GM19025 (cell line): ENCODE measurements at regions not wholly inside any gene's neighbourhood (a gene's known extent, or its start where the extent isn't known, plus 50 kb on each side); places are given as distances from the start of the nearest gene placed in this dataset.
"Not testable (repeated sequence)": the region's sequence is repeated elsewhere in the genome, so short reads cannot be mapped to it uniquely, and the experiment has no call there.

Experiments used
- ATAC-seq: cut with Tn5 transposase; IDR thresholded peaks from one replicate; pipeline ENCODE4 v1.9.1; 2021; ENCODE audit warnings: mild to moderate bottlenecking, low read depth, moderate library complexity; ENCODE audit not compliant: unreplicated experiment

DNA sequence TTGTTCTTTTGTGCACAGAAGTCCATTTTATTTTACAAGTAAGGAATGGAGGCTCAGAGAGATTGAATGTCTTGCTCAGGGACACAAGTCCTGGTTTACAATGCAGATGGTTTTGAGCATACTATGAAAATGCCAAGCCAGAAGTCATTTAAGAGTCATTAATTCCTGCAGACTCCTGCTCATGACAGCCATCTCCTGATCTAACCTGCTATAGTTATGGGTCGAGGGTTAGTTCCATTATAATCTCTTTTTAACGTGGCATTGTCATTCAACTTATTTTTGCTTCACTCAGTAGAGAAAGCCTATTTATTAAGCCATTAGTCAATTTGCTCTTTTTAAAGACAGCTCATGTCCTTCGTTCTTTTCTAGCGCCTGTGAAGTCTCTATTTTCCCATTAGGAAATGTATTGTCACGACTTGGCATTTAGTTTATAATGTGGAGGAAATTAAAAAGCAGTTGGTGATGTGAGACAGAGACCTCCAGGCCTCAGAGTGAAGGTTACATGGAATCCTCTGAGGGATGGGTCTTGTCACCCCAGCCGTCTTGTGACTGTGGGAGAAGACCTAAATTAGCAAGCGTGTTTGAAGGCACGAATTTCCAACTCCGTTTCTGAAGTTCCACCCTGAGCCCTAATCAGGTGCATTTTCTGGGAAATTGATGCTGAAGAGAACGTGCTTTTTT, 84.1 kb downstream of the ACTBL2 start:
- ATAC-seq: no peak

DNA sequence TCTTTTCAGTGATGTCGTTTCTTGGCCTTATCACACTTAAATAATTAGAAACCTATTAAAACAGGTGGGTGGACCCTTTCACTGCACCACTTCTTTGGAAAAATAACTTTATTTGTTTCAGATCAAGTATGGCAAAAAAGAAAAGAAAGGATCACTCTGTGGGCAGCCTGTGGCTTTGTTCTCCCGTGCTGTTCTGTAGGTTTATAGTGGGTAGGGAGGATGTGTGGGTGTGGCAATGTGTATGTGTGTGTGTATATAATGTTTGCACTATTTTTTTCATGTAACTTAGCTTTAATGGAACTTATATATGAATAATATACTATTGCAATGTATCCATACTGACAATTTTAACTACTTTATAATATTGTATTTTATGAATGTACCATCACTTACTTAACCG, 85.9 kb downstream of the ACTBL2 start:
- ATAC-seq: no peak

DNA sequence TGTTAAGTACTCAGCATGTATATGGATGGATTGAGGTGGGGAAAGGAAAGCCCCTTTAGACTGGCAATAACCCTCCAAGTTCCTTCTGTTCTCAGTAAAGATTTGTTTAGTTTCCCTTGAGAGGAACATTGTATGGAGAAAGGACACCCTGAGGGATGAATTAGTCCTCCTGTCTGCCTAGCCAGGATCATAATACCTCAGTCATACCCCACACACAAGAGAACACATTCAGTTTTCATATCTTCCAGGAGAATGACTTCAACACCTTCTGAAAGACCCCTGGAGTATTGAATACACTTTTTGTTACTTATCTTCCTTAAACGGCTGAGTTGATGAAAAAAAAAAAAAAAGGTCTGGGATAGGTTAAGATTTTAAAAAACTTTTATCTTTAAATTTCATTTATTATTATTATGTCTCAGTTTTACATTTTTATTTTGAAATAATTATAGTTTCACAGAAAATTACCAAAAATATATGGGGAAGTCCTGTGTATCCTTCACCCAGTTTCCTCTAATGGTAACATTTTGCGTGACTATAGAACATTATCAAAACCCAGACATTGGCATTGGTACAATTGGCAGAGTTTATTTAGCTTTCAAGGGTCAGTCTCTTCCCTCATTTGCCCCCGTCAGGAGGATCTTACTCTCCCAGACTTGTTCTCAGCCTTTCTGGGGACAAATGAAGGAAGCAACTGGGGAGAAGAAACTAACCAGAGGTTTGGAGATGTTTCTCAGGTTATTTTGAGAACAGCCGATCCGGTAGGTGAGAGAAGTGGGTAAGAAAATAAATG, 88.0 kb downstream of the ACTBL2 start:
- no peak for ATAC-seq

DNA sequence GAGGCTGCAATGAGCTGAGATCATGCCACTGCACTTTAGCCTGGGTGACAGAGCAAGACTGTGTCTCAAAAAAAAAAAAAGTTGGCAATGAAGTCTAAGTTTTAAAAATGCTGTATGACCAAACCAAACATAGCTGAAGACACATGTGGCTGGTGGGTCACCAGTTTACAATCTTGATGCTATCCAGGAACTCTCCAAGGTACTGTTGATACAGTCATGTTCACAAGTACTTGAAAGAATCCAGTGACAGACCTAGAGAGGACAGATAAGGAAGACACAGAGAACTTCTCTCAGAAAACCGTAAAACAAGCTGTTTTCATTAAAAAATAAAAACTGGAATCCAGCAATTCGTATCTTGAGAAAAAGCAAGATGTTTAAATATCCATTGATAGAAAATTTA, 95.7 kb downstream of the ACTBL2 start:
- ATAC-seq: no peak

DNA sequence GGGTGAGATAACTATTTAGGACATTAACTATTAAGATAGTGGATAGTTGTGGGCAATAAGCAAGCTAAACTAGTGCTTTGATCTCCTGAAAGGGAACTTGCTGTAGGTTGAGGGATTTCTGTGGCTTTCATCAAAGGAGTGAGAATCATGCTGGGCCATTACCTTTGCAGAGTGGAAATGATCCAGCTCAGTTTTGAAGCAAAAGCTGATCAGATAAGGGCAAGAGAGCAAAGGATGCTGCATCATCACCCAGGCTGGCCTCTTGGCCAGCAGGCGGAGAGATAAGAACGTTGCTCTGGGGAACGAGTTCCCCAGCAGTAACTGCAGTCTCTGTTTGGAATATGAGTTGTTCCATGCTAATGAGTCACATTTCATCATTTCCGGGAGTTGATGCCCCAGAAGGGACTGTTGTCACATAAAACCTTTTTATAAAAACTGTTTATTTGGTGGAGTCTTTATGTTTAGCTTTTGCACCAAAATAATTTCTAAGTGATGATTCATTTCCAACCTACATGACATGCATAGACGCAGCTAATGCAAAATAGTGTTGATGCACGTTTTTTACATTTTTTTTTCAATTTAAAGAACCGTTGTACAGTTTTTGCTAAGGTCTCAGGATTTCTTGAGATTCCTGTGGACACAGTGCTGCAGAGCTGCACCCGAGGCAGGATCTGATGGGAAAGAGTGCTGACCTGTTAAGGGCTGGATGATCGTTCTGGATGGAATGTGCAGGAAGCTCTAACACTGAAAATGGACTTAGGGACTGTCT, 99.3 kb downstream of the ACTBL2 start:
- no peak for ATAC-seq

DNA sequence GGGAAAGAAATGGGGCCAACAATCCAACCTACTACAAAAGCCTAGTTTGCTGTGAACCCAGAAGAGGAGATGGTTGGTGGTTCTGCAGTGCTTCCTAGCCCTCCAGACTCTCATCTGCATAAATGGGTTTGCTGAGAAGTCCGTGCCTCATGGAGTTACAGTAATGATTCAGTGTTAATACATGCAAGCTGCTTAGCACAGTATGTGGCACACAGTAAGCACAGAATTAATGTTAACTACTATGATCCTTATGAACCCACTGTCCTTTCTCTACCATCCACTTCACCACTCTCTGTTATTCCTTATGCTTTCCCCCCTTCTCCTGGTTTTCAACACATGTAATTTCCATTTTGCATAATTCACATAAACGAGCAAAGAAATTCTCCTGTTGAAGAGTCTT, 100.0 kb downstream of the ACTBL2 start:
- ATAC-seq: no peak

DNA sequence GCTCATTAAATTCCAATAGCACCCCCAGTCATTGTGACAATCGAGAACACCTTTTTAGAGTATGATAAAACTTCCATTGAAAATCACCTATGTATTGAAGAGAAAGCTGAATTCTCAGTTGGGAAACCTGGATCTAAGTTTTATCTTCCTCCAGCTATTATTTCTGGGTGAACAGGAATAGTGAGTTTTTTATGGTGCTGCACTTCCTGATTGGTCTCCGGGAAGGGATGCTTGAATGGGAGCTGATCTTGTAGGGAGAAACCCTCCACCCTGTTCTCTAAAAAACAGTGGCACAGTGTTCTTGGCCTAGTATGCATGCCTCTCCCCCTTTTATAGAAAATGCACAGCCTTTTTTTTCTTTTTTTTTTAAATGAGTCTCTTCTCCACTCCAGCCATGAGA, 112.2 kb downstream of the ACTBL2 start:
- no peak for ATAC-seq

DNA sequence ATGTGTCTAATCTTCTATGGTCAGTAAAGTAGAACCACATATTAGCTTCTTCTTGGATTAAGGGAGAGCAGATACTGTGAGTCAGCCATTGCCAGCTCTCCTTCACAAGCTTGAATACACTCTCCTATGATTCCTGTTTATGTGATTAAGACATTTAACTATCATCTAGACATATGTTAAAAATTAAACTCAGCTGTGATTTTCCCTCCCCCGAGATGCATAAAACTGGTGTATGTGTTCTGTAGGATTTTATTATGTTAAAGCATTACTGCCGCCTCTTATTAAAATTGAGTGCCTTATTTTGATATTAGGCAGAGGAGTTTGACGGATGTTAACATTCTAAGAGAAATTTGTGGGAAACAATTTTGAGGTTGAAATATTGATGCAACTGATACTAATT, 114.6 kb downstream of the ACTBL2 start:
- no peak for ATAC-seq

DNA sequence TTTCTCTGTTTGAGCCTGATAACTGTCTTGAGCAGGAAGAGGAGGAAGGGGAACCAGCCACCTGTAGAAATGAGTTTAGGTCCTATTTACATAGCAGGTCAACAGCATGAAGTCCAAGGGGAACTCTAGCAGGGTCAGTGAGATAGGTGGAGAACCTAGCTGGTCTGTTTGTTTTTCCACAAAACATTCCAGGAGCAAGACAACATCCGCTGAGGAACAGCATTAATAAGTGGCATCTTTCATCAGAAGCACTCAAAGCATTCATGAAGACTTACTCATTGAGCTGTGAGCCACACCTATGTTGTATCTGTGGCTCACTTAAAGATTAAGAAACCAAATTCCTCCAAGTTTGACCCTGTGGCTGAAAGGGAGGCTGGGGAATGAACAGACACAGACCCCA, 115.9 kb downstream of the ACTBL2 start:
- no peak for ATAC-seq

DNA sequence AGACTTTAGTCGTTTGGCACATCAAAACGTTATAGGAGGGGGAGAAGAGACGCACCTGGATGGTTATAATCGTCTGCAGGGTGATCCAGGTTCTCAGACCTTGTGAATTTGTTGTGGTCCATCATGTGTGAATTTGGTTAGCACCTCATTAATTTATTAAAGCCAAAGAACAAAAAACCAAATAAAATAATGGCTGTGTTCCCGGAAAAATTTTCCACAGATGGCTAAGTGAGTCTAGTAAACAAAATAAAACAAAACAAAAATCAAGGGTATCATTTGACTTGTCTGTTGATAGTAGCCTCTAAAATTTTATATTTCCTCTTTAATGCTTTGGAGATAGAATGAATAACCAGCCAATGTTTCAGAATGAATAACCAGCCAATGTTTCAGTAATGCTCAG, 119.7 kb downstream of the ACTBL2 start:
- ATAC-seq: no peak

DNA sequence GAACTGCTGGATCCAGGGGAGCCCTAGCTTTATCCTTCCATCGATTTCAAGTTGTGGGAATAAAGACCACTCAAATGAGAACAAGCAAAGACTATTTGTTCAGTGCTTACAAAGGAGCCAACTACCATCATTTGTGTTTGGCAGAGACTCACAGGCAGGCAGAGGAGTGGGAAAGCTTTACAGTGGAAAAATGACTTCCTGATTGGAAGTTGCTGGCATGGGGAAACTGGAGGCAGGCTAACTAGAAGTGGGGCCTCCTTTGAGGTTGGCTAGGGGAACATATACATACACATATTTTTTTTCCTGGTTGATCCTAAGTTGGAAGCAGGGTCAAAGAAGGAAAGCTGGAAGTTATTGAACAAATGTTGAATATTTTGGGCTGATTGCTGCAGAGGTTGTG, 121.7 kb downstream of the ACTBL2 start:
- no peak for ATAC-seq

DNA sequence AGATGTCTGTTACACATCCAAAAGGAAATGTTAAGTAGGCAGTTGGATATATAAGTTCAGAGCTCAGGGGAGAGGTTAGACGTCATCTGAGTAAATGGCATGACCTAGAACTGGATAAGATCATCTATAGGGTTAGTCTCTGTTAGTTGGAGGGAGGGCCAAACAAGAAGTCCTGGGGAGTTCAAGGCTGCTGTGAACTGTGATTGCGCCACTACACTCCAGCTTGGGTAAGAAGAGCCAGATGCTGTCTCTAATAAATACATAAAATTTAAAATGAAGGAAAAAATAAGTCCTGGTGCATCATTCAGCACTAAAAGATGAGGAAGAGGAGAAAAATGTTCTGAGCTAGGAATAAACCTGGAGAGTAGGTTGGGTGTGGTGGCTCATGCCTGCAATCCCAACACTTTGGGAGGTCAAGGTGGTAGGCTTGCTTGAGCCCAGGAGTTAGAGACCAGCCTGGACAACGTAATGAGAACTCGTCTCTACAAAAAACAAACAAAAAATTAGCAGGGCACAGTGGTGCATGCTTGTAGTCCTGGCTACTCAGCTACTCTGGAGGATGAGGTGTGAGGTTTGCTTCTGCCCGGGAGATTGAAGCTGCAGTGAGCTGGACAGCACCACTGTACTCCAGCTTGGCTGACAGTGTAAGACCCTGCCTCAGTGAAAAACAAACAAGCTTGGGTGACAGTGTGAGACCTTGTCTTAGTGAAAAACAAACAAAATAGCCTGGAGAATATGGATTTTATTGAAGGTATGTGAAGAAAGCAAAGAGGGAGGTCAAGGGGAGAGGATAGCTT, 123.6 kb downstream of the ACTBL2 start:
- ATAC-seq: no peak

DNA sequence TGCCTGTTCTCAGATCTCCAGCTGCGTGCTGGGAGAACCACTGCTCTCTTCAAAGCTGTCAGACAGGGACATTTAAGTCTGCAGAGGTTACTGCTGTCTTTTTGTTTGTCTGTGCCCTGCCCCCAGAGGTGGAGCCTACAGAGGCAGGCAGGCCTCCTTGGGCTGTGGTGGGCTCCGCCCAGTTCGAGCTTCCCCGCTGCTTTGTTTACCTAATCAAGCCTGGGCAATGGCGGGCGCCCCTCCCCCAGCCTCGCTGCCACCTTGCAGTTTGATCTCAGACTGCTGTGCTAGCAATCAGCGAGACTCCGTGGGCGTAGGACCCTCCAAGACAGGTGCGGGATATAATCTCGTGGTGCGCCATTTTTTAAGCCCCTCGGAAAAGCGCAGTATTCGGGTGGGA, 125.8 kb downstream of the ACTBL2 start:
- ATAC-seq: not testable (repeated sequence)

DNA sequence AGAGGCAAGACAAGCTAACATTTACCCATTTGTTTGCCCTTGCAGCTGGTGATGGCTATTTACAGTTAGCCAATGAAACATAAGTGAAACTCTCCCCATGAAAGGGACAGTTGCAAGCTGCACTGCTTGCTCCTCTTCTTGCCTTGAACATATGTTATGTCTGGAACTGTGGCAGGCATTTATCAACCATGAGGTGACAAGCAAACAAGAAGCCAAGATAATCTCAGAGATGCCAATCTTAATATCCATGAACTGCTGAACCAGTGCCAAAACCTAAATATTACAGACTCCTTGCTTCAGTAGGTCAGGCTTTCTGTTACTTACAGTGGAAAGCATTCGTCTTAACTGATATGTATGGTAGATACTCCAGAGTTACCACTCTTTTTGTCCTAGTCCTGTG, 133.4 kb downstream of the ACTBL2 start:
- no peak for ATAC-seq

DNA sequence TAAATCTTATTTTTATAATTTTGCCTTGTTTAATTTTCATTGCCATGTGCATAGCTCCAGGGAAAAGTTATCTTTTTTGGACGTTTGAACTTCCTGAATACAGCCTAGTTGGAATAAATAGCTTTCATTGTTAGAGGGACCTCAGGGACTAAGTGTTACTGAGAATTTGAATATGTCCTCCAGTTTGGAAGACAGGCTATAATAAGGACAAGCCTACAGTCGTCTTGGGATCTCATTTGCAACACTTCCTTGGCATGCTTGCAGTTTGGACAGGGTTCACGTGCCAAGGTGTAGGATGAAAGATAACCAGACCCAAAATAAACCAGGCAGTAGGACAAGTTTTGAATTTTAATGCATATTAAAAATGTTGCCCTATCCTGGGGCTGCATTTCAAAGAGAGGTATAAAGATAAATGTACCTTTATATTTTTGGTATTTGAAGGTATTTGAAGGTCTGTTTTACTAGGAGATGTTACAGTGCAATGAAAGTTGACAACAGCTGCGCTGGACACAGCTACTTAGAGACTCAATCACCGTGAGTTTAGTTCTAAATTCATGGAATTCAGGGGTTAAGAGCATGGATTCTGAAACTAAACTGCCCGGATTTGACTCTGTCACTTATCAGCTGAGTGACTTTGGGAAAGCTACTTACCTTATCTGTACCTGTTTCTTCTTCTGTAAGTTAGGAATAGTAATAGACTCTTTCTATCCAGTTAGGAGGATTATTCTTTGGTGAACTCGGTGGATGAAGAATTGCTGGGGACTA, 134.1 kb downstream of the ACTBL2 start:
- ATAC-seq: no peak

DNA sequence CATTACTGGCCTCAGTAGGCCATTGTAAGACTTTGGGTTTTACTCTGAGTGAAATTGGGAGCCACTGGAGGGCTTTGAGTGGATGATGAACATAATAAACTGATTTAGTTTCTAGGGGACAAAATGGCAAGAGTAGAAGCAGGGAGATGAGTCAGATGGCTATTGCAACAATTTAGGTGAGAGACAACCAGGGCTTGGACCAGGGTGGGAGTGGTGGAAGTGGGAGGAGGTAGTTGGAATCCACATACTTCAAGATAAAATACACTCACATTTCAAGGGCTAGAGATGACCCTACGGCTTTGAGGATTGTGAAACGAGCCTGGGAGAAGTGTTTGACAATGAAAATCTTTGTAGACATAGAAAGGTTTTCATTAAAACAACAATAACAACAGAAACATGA, 136.3 kb downstream of the ACTBL2 start:
- ATAC-seq: no peak

DNA sequence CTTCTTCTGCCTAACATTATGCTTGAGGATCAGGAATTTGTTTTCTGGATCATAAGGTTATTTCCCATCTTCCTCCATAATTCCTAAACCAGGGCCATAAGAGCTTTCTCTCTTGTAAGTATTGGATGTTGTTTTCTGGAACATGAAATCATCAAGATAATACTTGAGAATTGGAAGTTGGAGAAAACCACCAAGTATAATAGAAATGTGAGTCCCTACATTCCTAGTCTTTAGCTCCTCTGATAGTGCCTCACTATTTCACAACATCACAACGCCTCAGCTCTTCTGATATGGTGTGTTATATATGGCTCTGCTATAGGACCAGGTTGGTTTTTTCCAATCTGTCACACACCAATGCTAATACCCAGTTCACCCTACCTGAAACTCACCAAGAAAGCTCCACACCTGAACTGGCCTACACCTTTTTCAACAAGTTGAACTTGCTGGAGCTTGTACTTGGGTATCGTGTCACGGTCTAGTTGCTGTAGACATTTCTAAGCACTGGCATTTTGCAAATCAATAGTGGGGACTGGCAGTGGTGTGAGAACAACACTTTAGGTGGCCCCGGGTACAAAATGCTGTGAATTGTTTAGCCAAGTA, 141.1 kb downstream of the ACTBL2 start:
- ATAC-seq: no peak

DNA sequence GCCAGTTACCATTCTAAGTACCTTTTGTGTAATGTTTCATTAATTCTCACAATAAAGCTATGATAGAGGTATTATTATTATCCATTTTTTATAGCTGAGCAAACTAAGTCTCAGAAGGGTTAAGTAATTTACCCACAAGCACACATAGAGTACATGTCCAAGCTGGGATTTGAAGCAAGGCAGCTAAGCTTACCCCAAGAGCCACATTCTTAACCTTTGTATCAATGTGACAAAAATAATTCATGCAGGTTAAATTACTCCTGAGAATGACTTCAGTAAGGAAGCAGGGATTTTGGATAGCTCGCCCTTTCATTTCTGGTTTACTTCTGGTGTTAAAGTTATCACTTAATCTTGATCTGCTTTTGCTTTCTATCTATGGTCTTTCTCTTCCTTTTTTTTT, 141.9 kb downstream of the ACTBL2 start:
- ATAC-seq: no peak

DNA sequence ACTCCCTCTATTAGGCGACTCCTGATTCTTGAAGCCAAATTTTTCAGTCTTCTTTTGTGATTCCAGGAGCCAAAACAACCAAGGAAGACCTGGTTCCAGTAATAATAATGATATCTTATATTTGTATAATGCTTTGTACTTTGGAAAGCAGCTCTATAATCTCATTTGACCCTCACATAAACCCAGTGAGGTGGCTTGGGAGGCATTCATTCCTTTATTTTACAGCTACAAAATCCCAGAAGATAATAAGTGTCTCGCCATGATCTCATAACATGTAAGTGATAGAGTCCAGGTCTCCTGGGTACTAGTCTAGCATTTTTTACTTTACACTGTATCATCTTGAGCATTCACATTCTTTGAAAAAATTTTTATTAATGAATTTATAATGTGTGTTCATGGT, 143.1 kb downstream of the ACTBL2 start:
- no peak for ATAC-seq
